ENCODE measurements at regions not wholly inside any gene's neighbourhood (a gene's known extent, or its start where the extent isn't known, plus 50 kb on each side); places are given as distances from the start of the nearest gene placed in this dataset.

- TF ChIP-seq CTCF (optimal IDR thresholded peaks at IDR 0.05 in 1 of 3, IDR thresholded peaks at IDR 0.05 in 1 of 3, conservative IDR thresholded peaks at IDR 0.05 in 1 of 3; ENCODE audit: extremely low read depth in 1 of 3, insufficient read depth in 2 of 3, low read length in 3 of 3): no peak
- TF ChIP-seq EZH2 (IDR thresholded peaks at IDR 0.05; ENCODE audit: low read length): no peak
These were observed 86.6 kb upstream of the OTX2 start for GRCh38 chr14:56896922-56897321.

Data from keratinocyte (primary cell).